NCI-H2171 (cell line): ENCODE measurements at regions not wholly inside any gene's neighbourhood (a gene's known extent, or its start where the extent isn't known, plus 50 kb on each side); places are given as distances from the start of the nearest gene placed in this dataset.

Experiments used
- DNase-seq: peaks from one replicate; lab custom pipeline; 2025; lab: John Stamatoyannopoulos, UW

GRCh38 chr2:45255563-45255962 is 246.3 kb upstream of the SIX2 start:
- no peak for DNase-seq

DNA sequence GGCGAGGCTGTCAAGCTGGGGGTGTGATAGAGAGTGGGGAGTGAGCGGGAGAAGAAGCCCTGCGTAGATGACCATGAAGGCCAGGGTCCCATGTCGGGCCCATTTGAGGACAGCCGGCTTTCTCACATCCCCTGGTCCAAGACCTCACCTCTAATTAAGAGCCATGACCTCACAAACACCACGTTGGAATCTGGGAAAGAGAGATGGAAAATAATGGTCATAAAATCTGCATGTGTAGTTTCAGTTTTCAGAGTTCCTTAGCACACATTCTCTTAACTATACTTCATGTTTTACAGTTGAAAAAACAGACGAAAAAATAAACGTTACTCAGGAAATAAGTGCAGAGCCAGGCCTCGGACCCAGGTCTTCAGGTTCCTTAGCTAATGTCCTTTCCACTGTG is 244.8 kb upstream of the SIX2 start:
- DNase-seq, result no peak

GRCh38 chr2:45253151-45253550 is 243.9 kb upstream of the SIX2 start:
- DNase-seq, result no peak

DNA sequence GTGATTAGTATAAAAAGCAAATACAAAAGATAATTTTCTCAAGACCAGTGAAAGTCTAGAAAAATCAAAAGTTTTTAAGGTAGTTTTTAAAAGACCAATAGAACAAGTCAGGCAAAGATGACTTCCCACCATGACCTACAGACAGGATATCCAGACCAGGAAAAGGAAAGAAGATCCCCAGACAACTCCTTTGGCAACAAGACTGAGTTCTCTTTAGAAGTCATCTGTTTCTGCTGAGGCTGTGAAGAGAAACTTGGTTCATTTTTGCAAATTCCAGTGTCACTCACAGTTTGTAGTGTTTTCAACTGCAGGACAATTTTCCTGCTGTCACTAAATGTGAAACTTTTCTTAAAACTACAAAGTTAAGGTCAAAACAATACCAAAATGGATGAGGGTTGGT is 240.9 kb upstream of the SIX2 start:
- DNase-seq, result no peak

- no peak for DNase-seq
These were observed 239.0 kb upstream of the SIX2 start for GRCh38 chr2:45248214-45248613.

- DNase-seq, result no peak
These were observed 235.7 kb upstream of the SIX2 start for GRCh38 chr2:45244928-45245327.

DNA sequence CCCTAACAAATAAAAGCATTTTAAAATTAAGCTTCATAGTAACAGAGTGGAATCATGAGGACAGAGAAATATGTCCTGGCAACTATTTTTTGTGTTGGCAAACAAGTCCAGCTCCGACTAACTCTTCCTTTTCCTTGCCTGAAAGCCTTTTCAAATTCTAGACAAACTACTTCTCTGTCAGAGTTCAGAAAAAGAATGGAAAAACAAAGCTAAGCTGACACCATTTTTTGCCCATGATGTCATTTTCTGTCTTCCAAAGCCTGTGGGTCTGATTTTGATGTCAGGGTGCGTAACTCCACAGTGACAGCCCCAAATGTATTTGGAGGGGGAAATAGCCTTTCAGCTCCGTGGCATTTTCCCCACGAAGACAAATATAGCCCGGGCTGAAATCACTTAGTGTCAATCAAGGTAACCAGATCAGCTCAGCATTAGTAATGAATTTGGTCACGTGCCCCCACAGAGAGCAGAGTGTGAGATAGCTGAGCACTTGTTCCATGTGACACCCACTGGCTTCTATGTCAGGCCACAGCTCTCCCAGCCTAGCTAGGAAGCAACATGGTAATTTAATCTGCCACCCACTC is 233.0 kb upstream of the SIX2 start:
- peak; percentile 70 for DNase-seq

- DNase-seq, result no peak
These were observed 231.9 kb upstream of the SIX2 start for GRCh38 chr2:45241061-45241561.

DNA sequence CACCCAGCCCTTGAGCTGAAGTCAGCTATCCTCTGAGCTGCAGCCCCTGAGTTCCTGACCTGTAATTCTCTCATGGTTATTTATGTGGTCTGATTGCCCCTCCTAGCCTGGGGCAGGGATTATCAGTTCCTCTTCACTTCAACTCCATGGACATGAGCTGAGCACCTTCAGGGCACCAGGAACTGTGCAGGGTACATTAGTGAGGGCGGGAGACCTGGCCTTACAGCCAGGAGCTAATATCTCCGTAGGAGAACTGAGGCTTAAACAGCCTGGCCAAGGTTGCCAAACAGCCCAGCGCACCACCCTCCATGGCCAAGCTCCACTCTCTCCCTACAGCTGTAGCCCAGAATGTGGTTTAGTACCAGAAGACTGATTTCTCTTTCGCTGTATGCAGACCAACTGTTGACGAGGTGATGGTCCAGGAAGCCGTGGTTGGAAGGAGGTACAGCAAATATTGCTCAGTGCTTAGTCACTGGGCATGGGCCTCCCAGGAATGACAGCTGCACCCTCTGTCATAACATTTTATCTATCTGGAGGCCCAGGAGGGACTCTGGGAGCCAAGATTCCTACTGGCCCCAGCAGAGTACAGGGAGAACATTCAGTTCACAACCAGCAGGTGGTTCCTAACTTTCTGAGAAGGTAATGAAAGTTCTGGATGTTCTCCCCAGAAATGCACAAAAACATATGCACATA is 228.7 kb upstream of the SIX2 start:
- no peak for DNase-seq

GRCh38 chr2:45237128-45237527 is 227.9 kb upstream of the SIX2 start:
- no peak for DNase-seq

- DNase-seq, result no peak
These were observed 227.0 kb upstream of the SIX2 start for GRCh38 chr2:45236268-45236667.

- no peak for DNase-seq
These were observed 224.0 kb upstream of the SIX2 start for GRCh38 chr2:45233301-45233700.

- DNase-seq, result no peak
These were observed 223.6 kb upstream of the SIX2 start for GRCh38 chr2:45232818-45233217.

DNA sequence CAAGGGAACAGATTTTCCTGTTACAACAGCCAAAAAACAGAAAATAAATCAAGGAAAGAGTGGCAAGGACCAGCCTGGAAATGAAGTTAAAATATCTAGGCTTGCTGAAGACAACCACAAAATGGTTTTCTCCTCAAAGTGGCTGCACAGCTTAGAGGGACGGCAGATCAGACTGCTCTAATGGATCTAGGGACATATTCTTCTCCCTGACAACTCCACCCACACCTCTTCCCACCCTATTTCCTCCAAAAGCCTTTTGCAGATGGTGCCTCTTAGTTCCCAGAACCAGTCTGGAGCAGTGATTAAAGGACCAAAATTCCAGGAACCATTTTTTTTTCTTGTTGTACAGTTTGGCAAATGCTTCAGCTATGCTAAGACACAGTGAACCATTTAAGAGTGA is 220.2 kb upstream of the SIX2 start:
- no peak for DNase-seq

GRCh38 chr2:45227347-45227746 is 218.1 kb upstream of the SIX2 start:
- no peak for DNase-seq

DNA sequence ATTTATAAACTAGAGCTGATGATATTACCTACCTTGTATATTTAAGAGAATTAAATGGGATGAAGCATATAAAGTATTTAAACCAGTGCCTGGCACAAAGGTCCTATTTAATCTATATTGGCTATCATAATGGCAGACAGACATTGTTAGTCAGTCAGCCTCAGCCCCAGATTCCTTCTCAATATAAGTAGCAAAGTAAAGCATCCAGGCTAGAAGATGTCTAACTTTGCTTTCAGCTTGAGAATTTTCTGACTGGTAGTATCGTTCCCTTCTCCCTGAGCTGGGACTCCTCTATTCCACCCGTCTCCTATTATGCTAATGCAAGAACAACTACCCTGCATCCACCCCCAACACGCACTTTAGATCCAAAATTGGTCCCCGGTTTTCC is 215.7 kb upstream of the SIX2 start:
- no peak for DNase-seq

DNA sequence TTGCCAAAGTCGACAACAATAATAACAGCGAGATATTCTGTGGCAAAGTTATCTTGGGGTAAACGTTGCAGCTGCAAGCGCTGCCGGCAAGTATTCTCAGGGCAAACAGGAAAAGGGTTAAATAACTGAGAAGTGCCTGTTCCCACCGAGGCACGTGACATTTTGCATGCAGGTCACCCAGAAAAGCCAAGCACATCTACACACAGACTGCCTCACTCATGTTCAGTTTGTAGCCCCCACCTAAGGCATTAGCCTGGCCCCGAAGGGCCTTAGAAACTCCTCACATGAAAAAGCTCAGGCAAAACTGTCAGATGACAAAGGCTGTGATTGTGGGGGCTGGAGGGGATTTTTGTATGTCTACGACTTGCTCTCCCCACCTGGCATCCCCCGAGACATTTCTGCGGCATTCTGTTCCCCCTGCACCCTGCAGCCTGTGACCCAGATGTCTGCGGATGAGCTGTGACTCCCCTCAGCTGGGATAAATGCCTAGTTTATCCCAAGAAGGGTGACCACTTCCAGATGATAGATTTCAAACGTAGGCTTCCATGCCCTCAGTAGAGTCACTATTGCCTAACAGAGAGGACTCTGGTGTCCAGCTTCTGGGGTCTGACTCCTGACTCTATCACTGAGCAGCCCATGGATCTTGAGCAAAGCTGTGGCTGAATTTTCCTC is 215.2 kb upstream of the SIX2 start:
- no peak for DNase-seq

GRCh38 chr2:45223531-45223930 is 214.3 kb upstream of the SIX2 start:
- DNase-seq, result no peak

- no peak for DNase-seq
These were observed 211.0 kb upstream of the SIX2 start for GRCh38 chr2:45220227-45220626.

DNA sequence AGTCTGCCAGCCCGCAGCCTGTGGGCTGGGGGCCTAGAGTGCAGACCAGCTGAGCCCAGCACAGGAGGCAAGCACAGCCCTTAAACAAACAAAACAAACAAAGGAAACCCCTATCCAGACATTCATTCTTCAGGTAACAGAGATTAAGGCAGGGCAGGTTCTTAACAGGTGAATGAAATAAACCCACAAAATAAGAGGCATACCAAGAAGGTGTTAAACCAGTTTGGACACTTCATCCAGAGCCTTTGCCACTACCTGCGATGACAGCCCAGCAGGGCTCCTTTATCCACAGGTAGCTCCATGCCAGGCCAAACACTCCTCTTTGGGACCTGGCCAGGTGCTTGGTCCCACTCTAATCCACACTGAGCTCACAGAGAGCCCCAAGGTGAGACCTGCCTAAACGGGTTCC is 209.7 kb upstream of the SIX2 start:
- DNase-seq, result no peak

- no peak for DNase-seq
These were observed 209.0 kb upstream of the SIX2 start for GRCh38 chr2:45218297-45218696.

GRCh38 chr2:45216118-45216517 is 206.9 kb upstream of the SIX2 start:
- DNase-seq, result no peak

DNA sequence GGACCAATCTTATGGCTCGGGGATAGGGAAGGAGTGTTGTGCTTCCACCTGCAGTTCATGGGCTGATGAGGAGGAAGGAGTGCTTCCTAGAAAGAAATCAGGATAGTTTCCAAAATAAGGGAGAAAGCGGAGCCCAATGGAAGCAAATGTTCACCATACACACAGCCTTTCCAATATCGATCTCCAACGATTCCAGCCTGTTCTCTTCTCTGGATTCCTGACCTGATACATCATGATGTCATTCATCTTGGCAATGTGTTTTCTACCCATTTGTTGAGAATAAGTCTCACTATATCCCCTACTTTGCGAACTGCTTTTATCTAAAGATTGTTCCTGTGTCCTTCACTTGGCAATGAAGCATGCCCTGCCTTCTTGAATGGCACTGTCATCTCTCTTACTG is 205.3 kb upstream of the SIX2 start:
- DNase-seq, result no peak
